ENCODE measurements at regions not wholly inside any gene's neighbourhood (a gene's known extent, or its start where the extent isn't known, plus 50 kb on each side); places are given as distances from the start of the nearest gene placed in this dataset.

DNA sequence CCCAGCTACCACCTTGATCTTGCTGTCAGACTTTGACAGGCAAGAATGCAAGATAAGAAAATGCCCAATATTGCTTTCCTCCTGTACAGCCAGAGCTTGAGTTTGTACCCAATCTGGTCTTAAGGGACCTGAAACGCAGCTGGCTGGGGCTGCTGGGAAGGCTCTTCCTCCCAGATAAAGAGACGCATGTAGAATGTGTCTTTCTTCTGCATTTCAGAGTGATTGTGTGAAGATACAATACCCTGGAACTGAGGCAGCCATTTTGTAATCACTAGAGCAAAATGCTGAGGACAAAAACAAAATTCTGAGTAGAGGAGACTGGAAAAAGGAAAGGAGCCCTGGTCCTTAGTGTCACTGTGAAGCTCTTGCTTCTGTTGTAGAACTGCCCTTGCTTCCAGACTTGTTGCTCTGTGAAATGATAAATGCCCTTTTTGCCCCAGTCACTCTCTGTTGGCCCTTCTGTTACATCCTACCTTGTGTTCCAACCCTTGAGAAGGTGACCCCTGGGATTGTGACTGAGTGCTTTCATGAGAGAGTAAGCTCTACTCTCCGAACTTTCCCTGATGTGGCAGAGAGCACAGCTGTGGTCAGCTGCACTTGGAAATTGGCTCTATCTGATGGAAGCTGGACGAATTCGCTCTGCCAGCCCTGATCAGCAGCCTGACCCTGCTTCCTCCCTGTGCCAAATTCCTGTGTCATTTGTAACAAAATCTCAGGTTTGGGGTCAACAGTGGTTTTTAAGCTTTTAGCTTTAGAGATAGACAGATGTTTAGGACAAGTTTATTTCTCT lies 137.4 kb upstream of the RBMS1 start:
- DNase-seq (ENCODE audit: low spot score), result no peak

DNA sequence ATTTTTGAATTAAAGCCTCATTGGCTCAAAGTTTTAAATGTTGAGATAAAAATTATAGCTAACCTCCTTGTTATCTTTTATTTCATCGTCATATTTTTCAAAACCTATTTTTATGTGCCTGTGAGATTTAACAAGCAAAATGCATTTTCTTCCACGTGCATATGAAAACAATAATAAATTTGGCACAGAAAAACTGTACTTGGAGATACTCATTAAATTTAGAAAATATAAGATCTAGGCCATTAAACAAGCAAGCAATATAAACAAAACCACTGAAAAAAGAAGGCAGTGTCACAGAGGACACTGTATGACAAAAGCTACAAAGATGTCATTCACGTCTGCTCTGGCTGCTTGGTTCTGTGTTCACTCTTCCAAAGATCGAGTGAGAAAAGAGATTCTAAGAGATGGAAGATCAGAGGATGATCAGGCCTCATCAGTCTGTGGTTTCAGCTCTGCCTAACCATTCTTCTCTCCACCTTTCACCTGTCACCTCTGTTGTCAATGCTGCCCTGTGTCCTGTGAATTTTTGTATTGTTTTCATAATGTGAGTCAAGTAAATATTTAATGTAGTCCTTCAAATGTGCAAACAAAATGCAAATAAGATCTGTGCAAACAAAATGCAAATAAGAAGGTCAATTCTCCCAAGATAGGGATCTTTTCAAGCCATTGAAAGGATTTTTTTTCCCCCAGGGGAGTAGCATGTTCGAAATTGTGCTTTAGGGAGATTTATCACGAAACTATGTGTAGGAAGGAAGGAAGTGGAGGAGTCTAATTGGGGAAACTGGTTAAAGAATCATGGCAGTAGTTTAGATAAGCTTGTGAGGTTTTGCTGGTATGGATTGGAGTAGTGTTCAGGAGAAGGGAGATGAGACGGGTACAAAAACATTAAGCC lies 138.7 kb upstream of the RBMS1 start:
- no peak for DNase-seq (ENCODE audit: low spot score)

DNA sequence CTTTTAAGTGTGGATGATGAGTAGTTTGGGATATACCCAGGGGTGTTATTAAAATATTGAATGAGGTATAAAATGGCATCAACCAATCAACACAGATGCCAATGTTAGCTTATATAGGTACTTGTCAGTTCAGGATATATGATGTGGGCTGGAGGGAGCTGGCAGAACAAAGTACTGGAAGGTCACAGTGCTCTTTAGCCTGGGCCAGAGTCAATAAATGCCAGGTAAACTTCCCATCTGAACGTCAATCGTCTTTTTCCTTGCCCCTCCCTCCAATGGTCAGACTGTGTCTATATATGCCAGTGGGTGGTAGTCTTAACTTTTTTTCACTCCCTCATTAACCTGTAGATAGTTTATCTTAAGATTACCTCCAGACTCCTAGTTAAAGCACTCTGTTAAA lies 140.8 kb upstream of the RBMS1 start:
- no peak for DNase-seq (ENCODE audit: low spot score)

DNA sequence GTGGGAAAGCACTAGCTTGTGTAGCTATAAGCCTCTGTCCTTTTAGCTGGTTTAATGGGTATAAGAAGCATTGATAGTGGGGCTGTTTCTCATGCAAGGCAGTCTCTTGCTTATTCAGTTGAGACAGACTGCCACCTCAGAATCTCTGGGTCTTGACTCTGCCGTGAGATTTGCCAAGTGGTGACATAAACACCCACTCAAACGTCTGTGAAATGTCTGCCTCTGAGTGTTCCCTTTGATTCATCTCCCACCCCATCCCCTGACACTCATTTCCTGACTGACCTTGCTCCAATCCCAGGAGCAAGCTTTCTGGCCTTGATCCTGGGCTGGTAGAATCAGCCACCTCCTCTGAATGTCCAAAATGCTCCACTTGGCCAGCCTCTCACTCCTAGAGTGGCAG lies 141.9 kb upstream of the RBMS1 start:
- DNase-seq (ENCODE audit: low spot score), result no peak

DNA sequence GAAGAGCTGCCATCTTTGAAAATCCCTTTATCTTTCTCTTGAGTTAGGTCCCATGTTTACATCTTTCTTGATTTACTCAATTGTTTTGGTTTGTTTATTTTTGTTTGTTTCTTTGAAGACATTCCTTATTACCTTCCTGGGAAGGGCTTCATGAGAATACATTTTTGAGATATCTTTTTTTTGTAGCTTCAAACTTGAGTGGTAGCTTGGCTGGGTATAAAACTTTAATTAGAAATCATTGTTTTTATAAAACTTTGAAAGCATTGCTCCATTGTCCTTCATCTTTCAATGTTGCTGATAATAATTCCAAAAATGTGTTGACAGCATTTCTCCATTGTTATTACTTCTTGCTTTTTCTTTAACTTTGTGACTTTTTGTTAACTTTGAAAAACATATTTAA lies 145.9 kb upstream of the RBMS1 start:
- DNase-seq (ENCODE audit: low spot score), result no peak

DNA sequence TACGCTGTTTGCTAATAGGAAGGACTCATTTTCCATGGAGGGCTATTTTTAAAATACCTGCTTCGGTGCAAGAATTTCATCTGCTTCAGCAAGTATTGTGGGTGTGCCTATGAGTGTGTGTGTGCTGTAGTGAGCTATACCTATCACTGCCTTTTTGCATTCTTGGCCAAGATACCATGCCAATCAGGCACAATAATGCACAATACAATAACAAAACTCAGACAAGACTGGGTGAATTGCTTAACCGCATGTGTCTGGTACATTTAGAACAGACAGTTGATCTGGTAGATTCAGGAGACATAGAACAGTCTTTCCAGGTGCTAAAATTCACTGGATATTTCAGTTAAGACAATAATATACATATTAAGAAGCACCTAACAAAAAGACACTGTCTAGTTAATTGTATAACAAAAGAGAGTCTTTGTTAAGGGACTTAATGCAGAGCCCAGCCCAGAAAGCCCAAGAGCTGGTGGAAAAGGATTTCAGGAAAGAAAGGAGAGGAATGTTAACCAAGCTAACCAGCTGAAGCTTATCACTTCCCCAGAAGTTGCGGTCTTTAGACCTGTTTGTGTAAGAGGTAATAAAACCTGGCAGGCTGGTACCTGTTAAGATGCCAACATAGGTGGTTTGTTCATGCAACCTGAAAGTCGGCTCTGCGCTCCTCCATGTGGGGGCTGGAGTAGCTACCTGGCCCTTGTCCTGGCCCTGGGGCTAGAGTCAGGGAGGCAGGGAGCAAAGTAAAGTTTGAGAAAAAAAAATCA lies 153.3 kb upstream of the RBMS1 start:
- DNase-seq (ENCODE audit: low spot score), result no peak

DNA sequence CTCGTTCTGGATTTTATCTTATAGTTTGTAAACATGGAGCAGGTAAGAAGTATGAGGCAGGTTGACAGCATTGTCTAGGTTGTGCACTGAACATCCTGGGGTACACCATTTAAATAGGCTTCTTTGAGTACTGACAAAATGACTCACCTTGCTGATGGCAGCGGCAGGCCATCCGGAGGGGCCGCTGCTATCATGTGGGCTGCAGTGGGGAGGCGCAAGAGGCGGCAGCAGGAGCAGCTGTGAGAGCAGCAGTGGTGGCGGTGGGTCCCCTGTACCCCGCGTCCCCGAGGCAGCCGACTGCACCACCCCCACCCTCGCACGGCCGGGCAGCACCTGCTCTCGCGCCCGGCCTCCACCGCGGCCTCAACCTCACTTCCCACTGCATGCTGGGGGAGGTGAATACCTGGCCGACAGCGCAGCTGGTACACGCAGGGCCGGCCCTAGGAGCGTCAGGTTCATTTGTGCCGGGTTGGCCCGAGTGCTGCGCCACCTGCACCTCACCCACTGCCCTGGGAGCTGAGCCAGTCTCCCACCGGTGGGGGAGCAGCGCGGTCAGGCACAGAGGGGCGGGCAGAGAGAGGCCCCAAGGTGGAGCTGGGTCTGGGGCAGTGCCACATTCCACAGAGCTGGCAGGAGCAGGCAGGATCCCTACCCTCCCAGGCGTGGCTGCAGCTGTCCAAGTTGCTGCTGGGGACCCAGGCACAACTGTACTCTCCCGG lies 154.5 kb upstream of the RBMS1 start:
- DNase-seq (ENCODE audit: low spot score), result no peak

DNA sequence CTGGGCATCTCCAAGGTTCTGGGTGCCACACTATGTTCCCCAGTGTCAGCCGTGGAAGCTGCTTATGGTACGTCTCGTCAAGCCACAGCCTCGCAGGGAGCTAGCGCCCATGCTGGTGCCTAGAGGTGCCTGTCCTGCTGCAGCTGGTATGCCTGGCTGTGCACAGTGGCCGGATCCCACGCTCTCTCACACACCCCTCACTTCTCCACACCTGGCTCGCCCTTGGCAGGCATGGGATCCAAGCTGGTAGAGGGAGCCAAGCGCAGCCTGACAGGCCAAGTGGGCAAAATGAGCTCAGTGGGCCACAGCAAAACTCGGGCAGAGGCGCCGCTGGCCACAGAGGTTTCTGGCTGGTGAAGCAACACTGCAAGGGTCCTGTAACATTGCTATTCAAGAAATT lies 156.1 kb upstream of the RBMS1 start:
- DNase-seq (ENCODE audit: low spot score), result no peak

DNA sequence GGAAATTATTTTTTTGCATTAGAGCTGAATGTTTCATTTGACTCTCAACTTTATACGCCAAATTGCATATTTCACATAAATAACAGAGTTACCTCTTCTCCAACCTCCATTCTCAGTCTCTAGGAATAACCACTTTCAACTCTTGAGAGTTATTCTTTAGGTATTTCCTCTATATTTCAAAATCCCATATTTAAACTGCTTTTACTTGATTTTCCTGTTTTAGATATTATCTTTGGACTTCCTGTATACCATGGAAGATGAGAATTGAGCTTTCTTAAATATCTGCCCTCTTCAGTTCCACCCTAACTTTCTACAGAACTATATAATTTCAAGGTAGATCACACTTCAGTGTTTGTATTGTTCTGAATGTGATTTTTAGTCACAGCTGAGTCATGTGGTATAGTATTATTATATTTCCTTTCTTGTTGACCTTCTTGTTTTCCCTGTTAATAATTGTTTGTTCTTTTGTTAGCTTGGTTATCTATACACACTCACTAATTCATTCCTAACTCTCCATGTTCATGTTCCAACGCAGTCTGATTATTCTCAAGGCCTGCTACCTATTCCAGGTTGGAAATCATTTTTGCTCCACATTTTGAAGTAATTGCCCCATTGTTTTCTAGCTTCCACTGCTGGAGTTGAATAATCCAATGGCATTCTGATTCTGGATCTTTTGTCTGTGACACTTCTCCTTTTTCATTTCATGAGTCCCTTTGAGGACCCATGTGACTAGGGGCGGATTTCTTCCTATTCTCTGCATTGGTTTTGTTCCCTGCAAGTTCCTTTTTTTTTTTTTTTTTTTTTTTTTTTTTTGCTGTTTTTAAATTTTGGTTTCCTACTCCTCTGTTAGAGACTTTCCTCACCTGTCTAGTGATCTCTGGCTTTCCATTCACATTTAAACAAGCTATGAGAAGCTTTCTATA lies 156.8 kb upstream of the RBMS1 start:
- no peak for DNase-seq (ENCODE audit: low spot score)

DNA sequence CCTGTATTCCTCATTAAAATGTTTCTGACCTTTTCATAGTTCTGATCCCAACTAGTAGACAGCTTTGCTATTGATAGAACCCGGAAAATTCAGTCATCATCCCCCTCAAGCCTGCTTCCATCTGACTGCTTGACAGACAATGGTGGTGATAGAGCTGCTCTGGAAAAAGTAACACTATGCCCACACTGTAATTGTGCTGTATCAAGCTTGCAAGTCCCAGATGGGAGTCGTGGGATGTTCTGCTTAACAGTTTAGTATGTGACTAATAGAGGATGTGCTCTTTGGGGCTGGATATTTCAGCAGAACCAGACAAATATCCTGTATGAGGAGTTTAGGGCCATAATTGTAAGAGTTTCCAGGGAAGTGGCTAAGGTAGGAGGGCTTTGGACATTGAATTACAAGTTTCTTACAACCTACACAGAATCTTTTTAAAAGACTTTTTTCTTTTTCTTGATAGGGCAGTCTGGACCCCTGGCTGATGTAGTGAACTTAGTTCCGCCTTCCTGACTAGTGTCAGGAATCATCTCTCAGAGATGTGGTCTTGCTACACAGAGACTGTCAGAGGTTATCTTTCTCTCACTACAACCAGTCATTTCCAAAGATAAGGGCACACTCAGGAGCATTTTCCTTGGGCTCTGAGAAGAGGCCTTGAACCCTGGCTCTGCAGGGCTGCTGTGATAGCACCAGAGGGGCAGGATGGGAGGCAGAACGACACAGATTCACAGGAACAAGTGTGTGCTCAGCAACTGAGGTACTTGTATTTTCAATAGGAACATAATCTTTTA lies 158.0 kb upstream of the RBMS1 start:
- peak; percentile 68 for DNase-seq (ENCODE audit: low spot score)

DNA sequence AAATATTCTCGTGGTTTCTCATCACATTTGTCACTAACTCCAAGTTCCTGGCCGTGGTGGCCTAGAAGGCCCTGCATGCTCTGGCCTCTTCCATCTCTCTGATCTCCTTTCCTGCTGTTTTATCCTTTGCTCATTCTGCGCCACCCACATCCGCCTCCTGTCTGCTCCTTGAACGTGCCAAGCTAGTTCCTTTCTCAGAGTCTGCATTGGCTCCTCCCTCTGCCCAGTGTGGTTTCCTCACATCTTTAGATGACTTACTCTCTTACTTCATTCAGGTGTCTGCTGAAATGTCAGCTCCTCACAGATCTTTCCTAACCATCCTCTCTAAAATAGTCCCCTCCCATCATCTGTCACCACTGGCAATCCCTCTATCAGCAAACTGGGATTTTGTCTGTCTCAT lies 158.6 kb upstream of the RBMS1 start:
- DNase-seq (ENCODE audit: low spot score), result no peak

DNA sequence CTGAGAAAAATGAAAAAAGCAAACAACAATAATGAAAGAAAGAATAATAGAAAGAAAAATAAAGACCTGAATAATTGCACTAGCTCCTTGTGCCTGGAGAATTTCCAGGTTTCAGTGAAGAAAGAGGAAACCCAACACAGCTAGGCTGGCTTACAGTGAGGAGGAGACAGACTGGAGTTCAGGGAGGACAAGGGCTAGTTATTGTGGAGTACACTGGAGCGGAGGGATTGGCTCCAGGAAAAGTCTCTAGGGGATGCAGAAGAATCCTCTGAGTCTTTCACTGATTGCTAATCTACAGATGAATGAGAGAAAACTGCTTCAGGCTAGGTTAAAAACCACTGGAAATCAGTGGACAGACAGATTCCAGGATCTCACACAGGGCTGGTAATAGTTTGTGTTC lies 163.6 kb upstream of the RBMS1 start:
- DNase-seq (ENCODE audit: low spot score), result peak; percentile 69

DNA sequence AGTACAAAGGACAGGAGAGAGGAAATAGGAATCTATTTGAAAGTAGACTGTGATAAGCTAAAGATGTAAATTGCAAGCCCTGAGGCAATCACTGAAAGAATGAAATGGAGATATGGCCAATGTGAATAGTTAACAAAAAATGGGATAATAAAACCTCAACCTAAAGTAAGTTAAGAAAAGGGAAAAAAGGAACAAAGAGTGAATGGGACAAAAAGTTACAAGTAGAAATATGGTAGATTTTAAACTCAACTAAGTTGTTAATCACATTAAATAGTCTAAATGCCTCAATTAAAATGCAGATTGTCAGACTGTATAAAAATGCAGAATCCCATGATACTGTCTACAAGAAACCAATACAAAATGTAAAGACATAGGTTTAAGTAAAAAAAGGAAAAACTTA lies 165.2 kb upstream of the RBMS1 start:
- no peak for DNase-seq (ENCODE audit: low spot score)

DNA sequence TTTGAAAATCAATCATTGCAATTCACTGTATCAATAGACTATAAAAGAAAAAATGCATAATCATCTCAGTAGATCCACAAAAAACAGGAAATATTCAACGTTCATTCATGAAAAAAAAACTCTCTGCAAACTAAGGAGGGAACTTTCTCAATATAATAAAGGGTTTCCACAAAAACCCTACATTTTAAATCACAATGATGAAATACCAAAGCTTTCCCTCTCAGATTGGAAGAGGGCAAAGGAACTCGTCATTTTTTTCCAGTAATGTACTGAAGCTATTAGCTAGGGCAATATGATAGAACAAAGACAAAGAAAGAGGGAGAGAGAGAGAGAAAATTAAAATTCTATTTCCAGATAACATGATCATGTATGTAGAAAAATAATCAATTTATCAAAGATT lies 167.1 kb upstream of the RBMS1 start:
- DNase-seq (ENCODE audit: low spot score), result no peak

DNA sequence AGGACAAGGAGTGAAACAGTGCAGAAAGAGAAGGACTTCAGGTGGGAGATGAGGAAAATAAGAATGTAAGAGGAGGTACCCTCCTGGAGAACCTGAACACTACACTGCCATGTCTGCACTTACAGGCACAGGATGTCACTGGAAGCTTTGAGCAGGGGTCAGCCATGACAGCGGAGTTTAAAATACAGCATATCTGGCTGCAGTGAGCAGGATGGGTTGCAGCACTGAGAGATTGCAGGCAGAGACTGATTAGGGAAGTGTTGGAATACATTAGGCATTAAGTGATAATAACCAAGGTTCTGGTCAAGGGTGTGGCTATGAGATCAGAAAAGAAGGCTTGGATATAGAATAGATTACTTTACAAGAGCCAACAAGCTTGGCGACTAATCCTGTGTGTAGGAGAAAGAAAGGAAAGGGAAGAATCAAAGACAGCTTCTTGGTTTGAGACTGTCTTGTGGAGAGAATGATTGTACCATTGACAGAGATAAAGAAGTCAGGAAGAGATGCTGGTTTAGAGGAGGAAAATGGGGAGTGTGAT lies 171.1 kb upstream of the RBMS1 start:
- DNase-seq (ENCODE audit: low spot score), result no peak

DNA sequence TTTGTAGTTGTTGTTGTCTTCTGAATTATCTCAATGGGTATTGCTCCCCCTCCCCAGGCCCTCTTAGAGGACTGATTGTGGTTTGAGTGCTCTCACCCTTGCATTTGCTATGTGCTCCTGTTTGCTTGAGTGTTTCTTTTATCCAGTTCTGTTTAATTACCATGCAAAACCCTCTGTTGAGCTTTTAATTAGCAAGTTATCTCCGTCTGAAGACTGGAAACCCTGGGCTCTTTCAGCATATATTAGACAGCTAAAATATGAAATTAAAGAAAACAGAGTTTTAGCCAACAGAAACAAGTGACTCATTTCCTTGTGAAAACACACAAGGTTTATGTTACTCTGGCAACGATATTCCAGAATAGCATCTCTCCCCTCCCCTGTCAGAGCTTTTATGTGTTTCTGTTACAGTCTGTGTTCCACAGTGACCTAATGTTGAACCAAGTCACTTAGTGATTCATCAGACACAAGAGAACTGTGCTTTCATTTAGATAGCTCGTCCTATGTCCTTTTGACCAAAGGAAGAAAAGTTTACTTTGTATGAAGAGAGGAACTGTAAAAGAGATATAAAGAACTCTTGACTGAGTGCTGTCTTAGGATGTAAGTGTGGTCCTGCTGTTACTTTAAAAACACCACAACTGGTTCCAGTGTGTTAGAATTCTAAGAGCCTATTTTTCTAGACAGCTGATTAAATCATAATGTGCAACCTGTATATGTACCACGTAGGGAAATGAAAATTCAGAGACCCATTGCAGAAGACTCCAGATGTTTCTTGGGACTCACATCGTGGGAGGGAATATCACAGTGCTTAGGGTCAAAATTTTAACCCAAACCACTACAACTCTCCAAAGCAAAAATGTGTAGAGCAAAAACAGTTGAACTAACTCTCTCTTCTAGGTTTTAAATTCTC lies 172.8 kb upstream of the RBMS1 start:
- peak; percentile 90 for DNase-seq (ENCODE audit: low spot score)

DNA sequence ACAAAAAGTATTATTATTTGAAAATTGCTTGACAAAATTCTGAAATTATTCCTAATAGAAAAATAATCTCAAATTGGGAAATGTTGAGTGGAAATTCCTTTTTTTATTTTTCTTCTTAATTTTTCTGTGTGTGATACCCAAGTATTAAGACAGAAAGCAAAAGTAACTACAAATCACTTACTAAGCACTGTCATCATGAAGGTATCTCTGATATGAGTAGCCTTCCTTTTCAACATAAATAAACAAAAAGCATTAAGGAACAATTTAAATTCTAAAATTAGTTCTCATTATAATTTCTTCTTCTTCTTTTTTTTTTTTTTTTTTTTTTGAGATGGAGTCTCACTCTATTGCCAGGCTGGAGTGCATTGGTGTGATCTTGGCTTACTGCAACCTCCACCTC lies 174.2 kb upstream of the RBMS1 start:
- no peak for DNase-seq (ENCODE audit: low spot score)

DNA sequence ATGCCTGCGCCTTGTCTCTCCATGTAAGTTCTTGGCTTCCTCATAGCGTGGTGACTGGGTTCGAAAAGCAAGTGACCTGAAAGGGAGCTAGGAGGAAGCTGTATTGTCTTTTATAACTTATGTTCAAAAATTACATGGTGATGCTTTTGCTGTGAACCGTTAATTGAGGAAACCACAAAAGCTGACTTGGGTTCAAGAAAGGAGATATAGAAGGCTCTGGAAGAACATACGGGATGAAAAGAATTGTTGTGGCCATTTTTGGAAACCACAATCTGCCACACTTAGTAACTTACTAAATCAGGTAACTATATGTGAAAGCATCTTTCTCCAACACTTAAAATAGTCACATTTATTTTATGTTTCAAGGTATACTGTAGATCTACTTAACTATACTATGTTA lies 177.0 kb upstream of the RBMS1 start:
- no peak for DNase-seq (ENCODE audit: low spot score)

DNA sequence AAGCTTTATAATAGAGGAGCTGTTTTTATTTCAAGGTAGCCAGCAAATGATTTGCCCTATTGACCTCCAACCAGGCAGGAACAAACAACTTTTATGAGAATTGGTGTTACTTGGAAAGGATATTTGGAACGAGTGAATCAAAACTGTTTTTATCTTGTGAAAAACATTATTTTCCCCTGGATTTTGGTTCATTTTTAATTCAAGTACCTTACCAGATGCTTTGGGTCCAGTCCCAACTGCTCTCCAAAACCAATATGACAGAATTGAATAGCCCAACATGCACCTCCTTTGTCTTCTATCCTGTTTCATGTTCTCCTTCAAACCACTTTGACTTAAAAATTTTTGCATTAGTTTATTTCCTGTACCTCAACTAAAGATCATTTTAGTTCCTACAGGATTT lies 178.6 kb upstream of the RBMS1 start:
- no peak for DNase-seq (ENCODE audit: low spot score)

Data from COLO829 (cell line).